ENCODE measurements at regions not wholly inside any gene's neighbourhood (a gene's known extent, or its start where the extent isn't known, plus 50 kb on each side); places are given as distances from the start of the nearest gene placed in this dataset.

DNA sequence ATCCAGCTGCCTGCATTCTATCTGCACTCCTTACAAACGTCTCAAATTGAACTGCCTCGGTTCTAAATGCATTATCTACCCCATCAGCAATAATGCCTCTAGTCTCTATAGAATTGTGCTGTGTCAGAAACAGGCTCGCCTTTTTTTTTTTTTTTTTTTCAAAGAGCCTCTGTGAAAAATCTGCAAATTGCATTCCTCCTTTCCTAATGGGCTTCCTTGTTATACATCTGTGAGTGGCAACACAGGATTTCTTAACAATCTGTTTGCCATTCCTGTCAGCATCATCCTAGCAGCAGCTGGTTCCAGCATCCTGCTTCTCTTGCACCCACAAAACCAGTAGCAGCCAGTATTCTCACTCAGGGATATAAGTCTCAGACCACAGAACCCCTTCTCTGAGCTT, 413.5 kb upstream of the SEMA3D start:
- CTCF ChIA-PET (ENCODE audit: partially characterized antibody) = no interaction called here

More for the DNA sequence above, 413.5 kb upstream of the SEMA3D start:
- no peaks in the 10 kb centered on the region for H3K79me2 ChIP-seq (ENCODE audit: control insufficient read depth in 1 of 2, insufficient read depth in 2 of 2, low read length in 2 of 2)
- no peak overlapping the region for H4K5ac ChIP-seq (ENCODE audit: insufficient read length, low read depth, low read length)
- H3K23ac ChIP-seq (ENCODE audit: insufficient read length) = no peak overlapping the region
- no peak overlapping the region for H2BK15ac ChIP-seq (ENCODE audit: low read length)
- H2AFZ ChIP-seq (ENCODE audit: low read length) = no peak overlapping the region
- no peak overlapping the region for H3K18ac ChIP-seq (ENCODE audit: extremely low read depth, low read length)
- FAIRE-seq (no peak), DNase-seq (ENCODE audit: low read depth in 1 of 2, low spot score in 2 of 2) (no peak)
- no peak overlapping the region for H2BK120ac ChIP-seq (replicated peaks; ENCODE audit: low read depth, low read length)
- H3K14ac ChIP-seq (ENCODE audit: insufficient read length) = no peak overlapping the region
- POLR2A ChIA-PET (ENCODE audit: partially characterized antibody) = no interaction called here
- no peaks in the 10 kb centered on the region for H3K27me3 ChIP-seq (replicated peaks in 1 of 4; ENCODE audit: control insufficient read depth in 3 of 4, extremely low read depth in 1 of 4, insufficient read depth in 3 of 4, low read length in 3 of 4)
- no peak overlapping the region for H2BK20ac ChIP-seq (ENCODE audit: low read length)
- 65% methylated on average over 3 of the region's 3 CpGs; no CpG with 5 or more reads in 1 of the 2 experiments for WGBS, 2 experiments (ENCODE audit: extremely low coverage in 1 of 2, insufficient coverage in 1 of 2, insufficient read length in 1 of 2, insufficient replicate concordance in 2 of 2, low coverage in 1 of 2, low lambda C conversion rate in 2 of 2, missing lambda C conversion rate in 1 of 2)
- H3K23me2 ChIP-seq (ENCODE audit: low read depth, low read length) = no peaks in the 10 kb centered on the region
- TF ChIP-seq SP2 (IDR thresholded peaks at IDR 0.05; ENCODE audit: low read length) = no peak
- TF ChIP-seq CTBP2 (IDR thresholded peaks at IDR 0.05; ENCODE audit: borderline replicate concordance, insufficient read depth, insufficient read length, low read length) = no peak
- no peak for TF ChIP-seq SP1 (IDR thresholded peaks at IDR 0.05; ENCODE audit: low read depth, low read length)
- TF ChIP-seq RFX5 (IDR thresholded peaks at IDR 0.05; ENCODE audit: borderline replicate concordance, low read depth, low read length) = no peak
- TF ChIP-seq KDM5A (IDR thresholded peaks at IDR 0.05; ENCODE audit: low read length) = no peak
- TF ChIP-seq CEBPB (IDR thresholded peaks at IDR 0.05; ENCODE audit: low read depth, low read length) = no peak
- no peak overlapping the region for H3K4ac ChIP-seq (replicated peaks; ENCODE audit: insufficient read length, low read depth, low read length)
- H3K56ac ChIP-seq (replicated peaks; ENCODE audit: insufficient read length, low read depth, low read length) = no peak overlapping the region
- H3K9me3 ChIP-seq (ENCODE audit: insufficient read depth in 2 of 2, low read depth in 1 of 2, low read length in 1 of 2) = no peaks in the 10 kb centered on the region
- H3K27ac ChIP-seq (ENCODE audit: low read depth, low read length) = no peak overlapping the region
- H3K4me3 ChIP-seq (ENCODE audit: extremely low read depth in 1 of 4, insufficient read depth in 2 of 4, low read depth in 3 of 4, low read length in 4 of 4) = no peak overlapping the region
- no peak overlapping the region for H2BK5ac ChIP-seq (ENCODE audit: low read depth, low read length)
- no peaks in the 10 kb centered on the region for H3K79me1 ChIP-seq (ENCODE audit: low read depth, low read length)
- H3K4me2 ChIP-seq (ENCODE audit: insufficient read depth in 1 of 2, low read depth in 2 of 2, low read length in 2 of 2) = no peak overlapping the region
- H4K91ac ChIP-seq (replicated peaks; ENCODE audit: insufficient read length, low read length) = no peak overlapping the region
- H4K20me1 ChIP-seq (replicated peaks in 1 of 2; ENCODE audit: control insufficient read depth in 1 of 2, insufficient read depth in 2 of 2, low read length in 2 of 2) = no peaks in the 10 kb centered on the region
- H3K36me3 ChIP-seq (ENCODE audit: control insufficient read depth in 2 of 4, insufficient read depth in 4 of 4, low read length in 3 of 4) = no peaks in the 10 kb centered on the region
- H3K4me1 ChIP-seq (replicated peaks in 1 of 4; ENCODE audit: control insufficient read depth in 3 of 4, insufficient read depth in 4 of 4, low read length in 3 of 4) = no peaks in the 10 kb centered on the region; a peak in 1 of 7 replicates
- no peak overlapping the region for H2BK12ac ChIP-seq (ENCODE audit: low read depth, low read length)
- H4K8ac ChIP-seq (ENCODE audit: extremely low read depth, insufficient read depth, low read length) = no peak overlapping the region
- H3K9ac ChIP-seq (replicated peaks in 1 of 4; ENCODE audit: extremely low read depth in 1 of 4, low read depth in 3 of 4, low read length in 3 of 4) = no peak overlapping the region
- H2AK5ac ChIP-seq (ENCODE audit: low read depth, low read length) = no peak overlapping the region

Measured in H1 (cell line).